Lower lobe of right lung (tissue), 2 donors: ENCODE measurements at regions not wholly inside any gene's neighbourhood (a gene's known extent, or its start where the extent isn't known, plus 50 kb on each side); places are given as distances from the start of the nearest gene placed in this dataset.

Experiments used
- ATAC-seq, 2 donors: fragments of 200-7000 bp; cut with Tn5 transposase; one replicate each; pipeline ENCODE4 v1.9.1; 2020 to 2022; ENCODE audit warnings: mild to moderate bottlenecking in 2 of 2, moderate library complexity in 2 of 2
- DNase-seq: peaks from one replicate; pipeline ENCODE4 v3.0.0-alpha.2; 2020
- H3K27ac ChIP-seq: fragments of 200-600 bp; one replicate; pipeline ENCODE4 v1.8.0; 2022
- H3K27me3 ChIP-seq: fragments of 200-600 bp; one replicate; pipeline ENCODE4 v1.8.0; 2022; ENCODE audit warnings: low read depth
- H3K36me3 ChIP-seq: fragments of 200-600 bp; one replicate; pipeline ENCODE4 v1.8.0; 2022; ENCODE audit warnings: mild to moderate bottlenecking
- H3K4me1 ChIP-seq: fragments of 200-600 bp; one replicate; pipeline ENCODE4 v1.8.0; 2022
- H3K4me3 ChIP-seq: fragments of 200-600 bp; one replicate; pipeline ENCODE4 v1.8.0; 2022; ENCODE audit warnings: mild to moderate bottlenecking
- H3K9me3 ChIP-seq: fragments of 200-600 bp; one replicate; pipeline ENCODE4 v1.8.0; 2022
- CTCF ChIP-seq: fragments of 200-600 bp; IDR thresholded peaks from one replicate; pipeline ENCODE4 v1.8.0; 2022; ENCODE audit warnings: antibody characterized with exemption, mild to moderate bottlenecking
- intact Hi-C: fragments of 100-400 bp; cut with DNase I; formaldehyde crosslinking; loops from one replicate; pipeline ENCODE4 v1.11.0; 2022
- donor health status: DM: no; HTN: yes; CAD: no; lungs with severe emphysema.

- intact Hi-C loops = no loop called here
Measured at GRCh38 chr4:60187428-60187827, 1012.7 kb upstream of the ADGRL3 start.

GRCh38 chr4:60189286-60189685 lies 1010.8 kb upstream of the ADGRL3 start:
- no peak for TF ChIP-seq CTCF
- DNase-seq (no peak), ATAC-seq (no peak)
- Histone ChIP-seq H3K9me3 (no peaks in the 10 kb centered on the region), H3K36me3 (no peaks in the 10 kb centered on the region), H3K27me3 (no peaks in the 10 kb centered on the region), H3K27ac (no peak overlapping the region), H3K4me3 (no peak overlapping the region), H3K4me1 (no peaks in the 10 kb centered on the region)
- intact Hi-C loops = no loop called here

More at GRCh38 chr4:60187428-60187827, 1012.7 kb upstream of the ADGRL3 start:
- H3K27me3 ChIP-seq = no peaks in the 10 kb centered on the region
- H3K36me3 ChIP-seq = no peaks in the 10 kb centered on the region
- ATAC-seq (no peak), DNase-seq (no peak)
- no peaks in the 10 kb centered on the region for H3K4me1 ChIP-seq
- no peak overlapping the region for H3K4me3 ChIP-seq
- no peak overlapping the region for H3K27ac ChIP-seq
- no peak for TF ChIP-seq CTCF
- H3K9me3 ChIP-seq = no peaks in the 10 kb centered on the region

GRCh38 chr4:60194214-60194613 lies 1005.9 kb upstream of the ADGRL3 start:
- DNase-seq (no peak), ATAC-seq (no peak)
- Histone ChIP-seq H3K9me3 (no peaks in the 10 kb centered on the region), H3K27me3 (no peaks in the 10 kb centered on the region), H3K4me1 (no peaks in the 10 kb centered on the region), H3K36me3 (no peaks in the 10 kb centered on the region), H3K27ac (no peak overlapping the region), H3K4me3 (no peak overlapping the region)
- TF ChIP-seq CTCF = no peak
- intact Hi-C loops = no loop called here

GRCh38 chr4:60195256-60195655 lies 1004.9 kb upstream of the ADGRL3 start:
- Histone ChIP-seq H3K27me3 (no peaks in the 10 kb centered on the region), H3K27ac (no peak overlapping the region), H3K4me1 (no peaks in the 10 kb centered on the region), H3K36me3 (no peaks in the 10 kb centered on the region), H3K9me3 (no peaks in the 10 kb centered on the region), H3K4me3 (no peak overlapping the region)
- no peak for TF ChIP-seq CTCF
- ATAC-seq (no peak), DNase-seq (no peak)
- intact Hi-C loops = no loop called here

GRCh38 chr4:60201052-60201673 lies 999.0 kb upstream of the ADGRL3 start:
- H3K27ac ChIP-seq = no peak overlapping the region
- H3K4me3 ChIP-seq = no peak overlapping the region
- H3K9me3 ChIP-seq = no peaks in the 10 kb centered on the region
- peak; percentile 43 to 68 for ATAC-seq
- DNase-seq = peak; percentile 39
- TF ChIP-seq CTCF = peak; percentile 85
- no peaks in the 10 kb centered on the region for H3K4me1 ChIP-seq
- intact Hi-C loops = no loop called here
- H3K36me3 ChIP-seq = no peaks in the 10 kb centered on the region
- no peaks in the 10 kb centered on the region for H3K27me3 ChIP-seq

GRCh38 chr4:60209588-60209987 lies 990.5 kb upstream of the ADGRL3 start:
- no peak for TF ChIP-seq CTCF
- no peaks in the 10 kb centered on the region for H3K4me1 ChIP-seq
- peak in 1 of 2 donors; percentile 25 for ATAC-seq
- no peak overlapping the region for H3K27ac ChIP-seq
- H3K4me3 ChIP-seq = no peak overlapping the region
- intact Hi-C loops = no loop called here
- no peaks in the 10 kb centered on the region for H3K9me3 ChIP-seq
- DNase-seq = no peak
- no peaks in the 10 kb centered on the region for H3K27me3 ChIP-seq
- H3K36me3 ChIP-seq = no peaks in the 10 kb centered on the region
